GM21723 (cell line): ENCODE measurements at regions not wholly inside any gene's neighbourhood (a gene's known extent, or its start where the extent isn't known, plus 50 kb on each side); places are given as distances from the start of the nearest gene placed in this dataset.
A peak's percentile ranks its signal among the peaks of the same experiment; 100 is the strongest.
"Not testable (repeated sequence)": the region's sequence is repeated elsewhere in the genome, so short reads cannot be mapped to it uniquely, and the experiment has no call there.

ENCODE experiments used
- ATAC-seq: cut with Tn5 transposase; IDR thresholded peaks from one replicate; pipeline ENCODE4 v1.9.1; 2021; ENCODE audit warnings: mild to moderate bottlenecking, moderate library complexity; ENCODE audit not compliant: unreplicated experiment

- no peak for ATAC-seq
Measured at GRCh38 chr1:8120693-8121260, 94.7 kb upstream of the ERRFI1 start.

GRCh38 chr1:8118736-8119135, 92.6 kb upstream of the ERRFI1 start:
- ATAC-seq, result not testable (repeated sequence)

- no peak for ATAC-seq
Measured at GRCh38 chr1:8118031-8118451, 91.9 kb upstream of the ERRFI1 start.

GRCh38 chr1:8116894-8117264, 90.8 kb upstream of the ERRFI1 start:
- ATAC-seq, result no peak

- no peak for ATAC-seq
Measured at GRCh38 chr1:8115769-8116167, 89.7 kb upstream of the ERRFI1 start.

- no peak for ATAC-seq
Measured at GRCh38 chr1:8115031-8115768, 89.1 kb upstream of the ERRFI1 start.

- ATAC-seq, result no peak
Measured at GRCh38 chr1:8113262-8114220, 87.4 kb upstream of the ERRFI1 start.

GRCh38 chr1:8112611-8113261, 86.6 kb upstream of the ERRFI1 start:
- no peak for ATAC-seq

GRCh38 chr1:8111560-8111959, 85.5 kb upstream of the ERRFI1 start:
- ATAC-seq, result no peak

- no peak for ATAC-seq
Measured at GRCh38 chr1:8109216-8109615, 83.1 kb upstream of the ERRFI1 start.

- ATAC-seq, result no peak
Measured at GRCh38 chr1:8107897-8108296, 81.8 kb upstream of the ERRFI1 start.

GRCh38 chr1:8104278-8105236, 78.4 kb upstream of the ERRFI1 start:
- no peak for ATAC-seq

- ATAC-seq, result no peak
Measured at GRCh38 chr1:8097908-8098307, 71.8 kb upstream of the ERRFI1 start.

GRCh38 chr1:8097077-8097799, 71.1 kb upstream of the ERRFI1 start:
- peak; percentile 86 for ATAC-seq

- ATAC-seq, result peak; percentile 20
Measured at GRCh38 chr1:8096105-8097011, 70.2 kb upstream of the ERRFI1 start.

GRCh38 chr1:8095584-8095983, 69.5 kb upstream of the ERRFI1 start:
- ATAC-seq, result no peak

- no peak for ATAC-seq
Measured at GRCh38 chr1:8094481-8095241, 68.6 kb upstream of the ERRFI1 start.
